ENCODE measurements at regions not wholly inside any gene's neighbourhood (a gene's known extent, or its start where the extent isn't known, plus 50 kb on each side); places are given as distances from the start of the nearest gene placed in this dataset.

DNA sequence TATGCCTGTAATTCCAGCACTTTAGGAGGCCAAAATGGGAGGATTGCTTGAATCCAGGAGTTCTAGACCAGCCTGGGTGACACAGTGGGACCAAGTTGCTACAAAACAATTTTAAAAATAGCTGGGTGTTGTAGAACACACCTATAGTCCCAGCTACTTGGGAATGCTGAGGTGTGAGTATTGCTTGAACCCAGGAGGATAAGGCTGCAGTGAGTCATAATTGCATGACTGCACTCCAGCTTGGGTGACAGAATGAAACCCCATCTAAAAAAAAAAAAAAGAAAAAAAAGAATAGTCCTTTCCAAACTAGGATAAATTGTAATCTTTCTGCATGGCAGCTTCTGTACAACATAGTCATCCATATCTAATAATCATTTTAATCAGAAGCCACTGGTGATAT, 270.1 kb upstream of the INTU start:
- H3K79me2 ChIP-seq (ENCODE audit: control insufficient read depth, insufficient read depth, low read length) = no peaks in the 10 kb centered on the region
- POLR2A ChIA-PET = no interaction called here
- no peaks in the 10 kb centered on the region for H3K27me3 ChIP-seq (replicated peaks in 1 of 4; ENCODE audit: control extremely low read depth in 1 of 4, control insufficient read depth in 3 of 4, insufficient read depth in 4 of 4, low read length in 3 of 4)
- H3K36me3 ChIP-seq (replicated peaks in 1 of 2; ENCODE audit: control extremely low read depth in 1 of 2, control insufficient read depth in 1 of 2, extremely low read depth in 1 of 2, insufficient read depth in 2 of 2, low read length in 1 of 2) = no peaks in the 10 kb centered on the region
- H3K27ac ChIP-seq (ENCODE audit: low read length in 2 of 2) = no peak overlapping the region
- no peaks in the 10 kb centered on the region for H3K9me3 Mint-ChIP-seq (ENCODE audit: insufficient read depth)
- no peaks in the 10 kb centered on the region for H3K27me3 Mint-ChIP-seq
- no peaks in the 10 kb centered on the region for H4K20me1 ChIP-seq (ENCODE audit: control insufficient read depth, insufficient read depth, low read length, poor library complexity, severe bottlenecking)
- no peak overlapping the region for H3K9ac ChIP-seq (ENCODE audit: low read length)
- H2AFZ ChIP-seq (ENCODE audit: insufficient read depth, low read depth, low read length, poor library complexity, severe bottlenecking) = no peak overlapping the region
- H3K4me1 Mint-ChIP-seq = no peaks in the 10 kb centered on the region
- no peak overlapping the region for H3K4me3 Mint-ChIP-seq
- H3K4me3 ChIP-seq (ENCODE audit: control extremely low read depth in 1 of 5, extremely low read depth in 1 of 5, insufficient read depth in 1 of 5, low read depth in 2 of 5, low read length in 4 of 5) = no peak overlapping the region
- H3K9me3 ChIP-seq (ENCODE audit: control extremely low read depth in 1 of 3, control insufficient read depth in 2 of 3, insufficient read depth in 1 of 3, low read length in 2 of 3) = peaks cover 0 to 6% (median 0%) of the 10 kb centered on the region in 3 donors
- TF ChIP-seq, protein P1, sequence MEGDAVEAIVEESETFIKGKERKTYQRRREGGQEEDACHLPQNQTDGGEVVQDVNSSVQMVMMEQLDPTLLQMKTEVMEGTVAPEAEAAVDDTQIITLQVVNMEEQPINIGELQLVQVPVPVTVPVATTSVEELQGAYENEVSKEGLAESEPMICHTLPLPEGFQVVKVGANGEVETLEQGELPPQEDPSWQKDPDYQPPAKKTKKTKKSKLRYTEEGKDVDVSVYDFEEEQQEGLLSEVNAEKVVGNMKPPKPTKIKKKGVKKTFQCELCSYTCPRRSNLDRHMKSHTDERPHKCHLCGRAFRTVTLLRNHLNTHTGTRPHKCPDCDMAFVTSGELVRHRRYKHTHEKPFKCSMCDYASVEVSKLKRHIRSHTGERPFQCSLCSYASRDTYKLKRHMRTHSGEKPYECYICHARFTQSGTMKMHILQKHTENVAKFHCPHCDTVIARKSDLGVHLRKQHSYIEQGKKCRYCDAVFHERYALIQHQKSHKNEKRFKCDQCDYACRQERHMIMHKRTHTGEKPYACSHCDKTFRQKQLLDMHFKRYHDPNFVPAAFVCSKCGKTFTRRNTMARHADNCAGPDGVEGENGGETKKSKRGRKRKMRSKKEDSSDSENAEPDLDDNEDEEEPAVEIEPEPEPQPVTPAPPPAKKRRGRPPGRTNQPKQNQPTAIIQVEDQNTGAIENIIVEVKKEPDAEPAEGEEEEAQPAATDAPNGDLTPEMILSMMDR (IDR thresholded peaks at IDR 0.05) = no peak
- no peak for TF ChIP-seq EZH2 (IDR thresholded peaks at IDR 0.05; ENCODE audit: borderline replicate concordance, insufficient read depth, low read depth, low read length, poor library complexity, severe bottlenecking)
- CTCF ChIA-PET = interaction anchor here (0.8 kb wide), 1 partner anchor 12 kb away, joined by 3 read pairs; no protein-coding TSS in a partner anchor
- H3K4me2 ChIP-seq (replicated peaks; ENCODE audit: low read depth, low read length, poor library complexity, severe bottlenecking) = no peak overlapping the region
- ATAC-seq (ENCODE audit: low read depth) (no peak), DNase-seq (no peak)
- no peak overlapping the region for H3K27ac Mint-ChIP-seq
- intact Hi-C loops (cut with micrococcal nuclease) = no loop called here
- H3K4me1 ChIP-seq (ENCODE audit: control insufficient read depth in 2 of 2, insufficient read depth in 2 of 2, low read length in 2 of 2) = no peaks in the 10 kb centered on the region

DNA sequence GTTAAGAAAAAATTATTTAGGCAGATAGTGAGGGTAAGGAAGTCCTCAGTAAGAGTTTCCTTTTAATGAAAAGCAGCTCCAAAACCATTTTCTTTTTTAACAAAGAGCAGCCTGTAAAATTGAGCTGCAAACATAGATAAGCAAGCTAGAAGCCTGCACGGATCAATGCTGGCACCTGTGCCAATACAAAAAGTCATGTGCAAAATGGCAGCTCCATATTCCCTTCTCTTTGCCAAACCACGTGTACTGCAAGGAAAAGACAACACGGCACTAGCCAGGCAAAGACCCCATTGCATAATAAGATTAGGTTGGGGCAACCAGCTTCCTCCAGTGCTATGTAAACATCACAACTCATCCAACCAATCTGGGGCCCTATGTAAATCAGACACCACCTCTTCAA, 268.4 kb upstream of the INTU start:
- Histone ChIP-seq H3K36me3 (replicated peaks in 1 of 2; ENCODE audit: control extremely low read depth in 1 of 2, control insufficient read depth in 1 of 2, extremely low read depth in 1 of 2, insufficient read depth in 2 of 2, low read length in 1 of 2) (no peaks in the 10 kb centered on the region), H3K27me3 (replicated peaks in 1 of 4; ENCODE audit: control extremely low read depth in 1 of 4, control insufficient read depth in 3 of 4, insufficient read depth in 4 of 4, low read length in 3 of 4) (no peaks in the 10 kb centered on the region), H3K9me3 (ENCODE audit: control extremely low read depth in 1 of 3, control insufficient read depth in 2 of 3, insufficient read depth in 1 of 3, low read length in 2 of 3) (peaks cover 0 to 6% (median 0%) of the 10 kb centered on the region in 3 donors), H3K4me1 (ENCODE audit: control insufficient read depth in 2 of 2, insufficient read depth in 2 of 2, low read length in 2 of 2) (no peaks in the 10 kb centered on the region), H3K27ac (ENCODE audit: low read length in 2 of 2) (no peak overlapping the region), H3K9ac (ENCODE audit: low read length) (no peak overlapping the region), H3K4me3 (ENCODE audit: control extremely low read depth in 1 of 5, extremely low read depth in 1 of 5, insufficient read depth in 1 of 5, low read depth in 2 of 5, low read length in 4 of 5) (no peak overlapping the region), H3K4me2 (replicated peaks; ENCODE audit: low read depth, low read length, poor library complexity, severe bottlenecking) (no peak overlapping the region), H2AFZ (ENCODE audit: insufficient read depth, low read depth, low read length, poor library complexity, severe bottlenecking) (no peak overlapping the region), H3K79me2 (ENCODE audit: control insufficient read depth, insufficient read depth, low read length) (no peaks in the 10 kb centered on the region), H4K20me1 (ENCODE audit: control insufficient read depth, insufficient read depth, low read length, poor library complexity, severe bottlenecking) (no peaks in the 10 kb centered on the region)
- intact Hi-C loops (cut with micrococcal nuclease) = no loop called here
- H3K9me3 Mint-ChIP-seq (ENCODE audit: insufficient read depth) = no peaks in the 10 kb centered on the region
- ChIA-PET POLR2A (no interaction called here), CTCF (no interaction called here)
- H3K4me1 Mint-ChIP-seq = no peaks in the 10 kb centered on the region
- no peaks in the 10 kb centered on the region for H3K27me3 Mint-ChIP-seq
- TF ChIP-seq, protein P1 (IDR thresholded peaks at IDR 0.05) = no peak
- no peak for TF ChIP-seq EZH2 (IDR thresholded peaks at IDR 0.05; ENCODE audit: borderline replicate concordance, insufficient read depth, low read depth, low read length, poor library complexity, severe bottlenecking)
- H3K4me3 Mint-ChIP-seq = no peak overlapping the region
- WGBS (ENCODE audit: insufficient coverage) = 93% methylated on average over 3 of the region's 3 CpGs
- no peak for ATAC-seq (ENCODE audit: low read depth)
- DNase-seq = no peak
- no peak overlapping the region for H3K27ac Mint-ChIP-seq

All from B cell (primary cell).